ENCODE measurements at regions not wholly inside any gene's neighbourhood (a gene's known extent, or its start where the extent isn't known, plus 50 kb on each side); places are given as distances from the start of the nearest gene placed in this dataset.

GRCh38 chr21:15620892-15621291 lies 108.9 kb upstream of the USP25 start:
- in situ Hi-C loops (cut with MboI; ENCODE audit: low sequenced_read_pairs), result no loop called here
- no peak overlapping the region for H3K23ac ChIP-seq (ENCODE audit: low read depth, low read length)
- no peak for ATAC-seq (ENCODE audit: low read depth)

More at GRCh38 chr21:15620892-15621291, 108.9 kb upstream of the USP25 start:
- Histone ChIP-seq H3K14ac (replicated peaks; ENCODE audit: low read depth, low read length) (no peak overlapping the region; the same call in 1 of the 2 replicates), H3K9ac (ENCODE audit: low read depth, low read length) (no peak overlapping the region), H3K9me3 (ENCODE audit: control insufficient read depth, insufficient read depth, low read length) (no peaks in the 10 kb centered on the region), H2AK9ac (replicated peaks; ENCODE audit: low read depth, low read length, poor library complexity) (no peak overlapping the region), H4K5ac (ENCODE audit: low read depth, low read length) (no peak overlapping the region), H2BK5ac (ENCODE audit: low read depth, low read length, poor library complexity, severe bottlenecking) (no peak overlapping the region), H3K4me2 (ENCODE audit: low read depth, low read length) (no peak overlapping the region), H4K91ac (ENCODE audit: insufficient read depth, low read depth, low read length) (no peak overlapping the region), H3K36me3 (ENCODE audit: control insufficient read depth, insufficient read depth, low read length) (no peaks in the 10 kb centered on the region), H3K4me1 (ENCODE audit: control insufficient read depth, insufficient read depth, low read length) (no peaks in the 10 kb centered on the region), H2BK120ac (ENCODE audit: low read depth, low read length) (no peak overlapping the region), H2AFZ (replicated peaks; ENCODE audit: low read length, poor library complexity) (no peak overlapping the region), H3K27ac (ENCODE audit: insufficient read depth, low read length) (no peak overlapping the region), H4K20me1 (ENCODE audit: insufficient read depth, low read length) (no peaks in the 10 kb centered on the region), H4K8ac (ENCODE audit: low read depth in 2 of 2, low read length in 2 of 2) (no peak overlapping the region), H2AK5ac (ENCODE audit: low read depth, low read length) (no peak overlapping the region), H2BK15ac (ENCODE audit: low read depth, low read length) (no peak overlapping the region), H2BK20ac (ENCODE audit: low read depth, low read length) (no peak overlapping the region), H3K4ac (ENCODE audit: low read depth, low read length) (no peak overlapping the region), H3K4me3 (ENCODE audit: insufficient read depth, low read depth, low read length) (no peak overlapping the region), H3K79me1 (ENCODE audit: low read depth in 1 of 2, low read length in 2 of 2) (no peaks in the 10 kb centered on the region), H3K18ac (ENCODE audit: low read depth, low read length) (no peak overlapping the region), H3K9me1 (ENCODE audit: insufficient read depth, low read length) (peaks cover 5% of the 10 kb centered on the region), H3K56ac (ENCODE audit: extremely low read depth, insufficient read depth, low read length) (no peak overlapping the region), H3K27me3 (ENCODE audit: control insufficient read depth, insufficient read depth, low read length) (no peaks in the 10 kb centered on the region)
- dilution Hi-C loops (cut with HindIII; ENCODE audit: low sequenced_read_pairs, unreplicated experiment) (no loop called here), intact Hi-C loops (cut with micrococcal nuclease) (loop anchor here (10.0 kb wide), 1 partner anchor 94 kb away; no protein-coding TSS in a partner anchor)
- POLR2A ChIA-PET (ENCODE audit: unreplicated experiment), result no interaction called here
- CTCF ChIA-PET, result no interaction called here
- TF ChIP-seq ELK1 (IDR thresholded peaks at IDR 0.05; ENCODE audit: borderline replicate concordance, low read depth, low read length) (no peak), FOS (IDR thresholded peaks at IDR 0.05; ENCODE audit: low read depth, low read length) (no peak), CEBPB (IDR thresholded peaks at IDR 0.05; ENCODE audit: low read depth, low read length) (peak; percentile 54; the same call in 1 of the 2 replicates), SMC3 (IDR thresholded peaks at IDR 0.05; ENCODE audit: low read depth, low read length) (no peak), BHLHE40 (IDR thresholded peaks at IDR 0.05; ENCODE audit: low read depth, low read length) (no peak), USF2 (IDR thresholded peaks at IDR 0.05; ENCODE audit: low read depth, low read length) (no peak)
- no peak for DNase-seq
- 100% methylated on average over 1 of the region's 2 CpGs; no CpG with 5 or more reads in 1 of the 2 experiments for WGBS, 2 experiments (ENCODE audit: extremely low coverage in 2 of 2, insufficient read length in 1 of 2)
- no TSS peak for BruUV-seq (replicated peaks)

Measured in IMR-90 (cell line).